Fibroblast of the conjunctiva (primary cell): ENCODE measurements at regions not wholly inside any gene's neighbourhood (a gene's known extent, or its start where the extent isn't known, plus 50 kb on each side); places are given as distances from the start of the nearest gene placed in this dataset.

Source experiments
- DNase-seq: peaks from one replicate; pipeline ENCODE4 v3.0.0-alpha.2; 2010; ENCODE audit warnings: low read depth

GRCh38 chr19:29372921-29373797, 152.6 kb upstream of the VSTM2B start:
- no peak for DNase-seq

- no peak for DNase-seq
Observed at GRCh38 chr19:29375429-29376119, 150.2 kb upstream of the VSTM2B start.

GRCh38 chr19:29376855-29377354, 148.9 kb upstream of the VSTM2B start:
- DNase-seq = no peak

- DNase-seq = no peak
Observed at GRCh38 chr19:29378126-29378525, 147.7 kb upstream of the VSTM2B start.

DNA sequence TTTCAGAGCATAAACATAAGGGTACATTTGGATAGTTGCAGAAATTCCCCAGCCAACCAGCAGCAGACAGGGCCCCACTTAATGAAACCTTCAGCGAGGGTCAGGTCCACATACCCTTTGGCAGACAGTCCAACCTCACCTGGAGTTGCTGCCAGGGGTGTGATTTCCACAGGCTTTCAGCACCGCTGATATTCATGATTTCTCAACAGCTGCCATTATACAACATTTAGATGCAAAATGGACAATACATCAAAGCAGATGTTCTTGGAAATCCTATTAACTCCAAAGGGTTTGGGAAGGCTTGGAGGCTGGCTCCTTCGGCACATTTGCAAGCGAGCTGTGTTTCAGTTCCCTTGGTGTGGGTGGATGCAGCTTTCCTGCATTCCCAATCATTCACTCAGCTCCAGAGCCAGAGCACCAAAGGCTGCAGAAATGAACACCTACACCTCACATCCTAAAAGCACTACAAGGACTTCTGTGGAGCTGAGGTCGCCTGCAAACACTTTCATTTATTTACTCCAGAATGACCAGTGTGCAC, 147.2 kb upstream of the VSTM2B start:
- no peak for DNase-seq

- no peak for DNase-seq
Observed at GRCh38 chr19:29379257-29380021, 146.4 kb upstream of the VSTM2B start.

- no peak for DNase-seq
Observed at GRCh38 chr19:29380581-29380980, 145.2 kb upstream of the VSTM2B start.

GRCh38 chr19:29381353-29382203, 144.2 kb upstream of the VSTM2B start:
- no peak for DNase-seq

DNA sequence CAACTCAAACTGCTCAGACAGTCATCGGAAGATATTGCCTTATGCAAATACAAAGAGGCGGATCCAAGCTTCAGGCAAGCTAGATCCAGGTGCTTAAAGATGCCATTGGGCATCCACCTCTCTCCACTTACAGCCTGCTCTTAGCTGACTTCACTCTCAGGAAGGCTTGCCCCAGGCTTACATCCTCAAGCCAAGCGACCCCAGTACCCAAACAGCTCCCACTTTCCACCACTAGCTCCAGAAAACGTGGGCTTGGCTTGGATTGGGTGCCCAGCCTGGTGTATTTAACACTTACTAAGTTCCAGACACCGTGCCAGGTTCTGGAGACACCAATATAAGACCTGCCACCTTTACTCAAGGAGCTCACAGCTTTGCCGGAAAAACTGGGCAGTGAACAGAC, 142.1 kb upstream of the VSTM2B start:
- DNase-seq = no peak

- DNase-seq = no peak
Observed at GRCh38 chr19:29384656-29385055, 141.1 kb upstream of the VSTM2B start.

DNA sequence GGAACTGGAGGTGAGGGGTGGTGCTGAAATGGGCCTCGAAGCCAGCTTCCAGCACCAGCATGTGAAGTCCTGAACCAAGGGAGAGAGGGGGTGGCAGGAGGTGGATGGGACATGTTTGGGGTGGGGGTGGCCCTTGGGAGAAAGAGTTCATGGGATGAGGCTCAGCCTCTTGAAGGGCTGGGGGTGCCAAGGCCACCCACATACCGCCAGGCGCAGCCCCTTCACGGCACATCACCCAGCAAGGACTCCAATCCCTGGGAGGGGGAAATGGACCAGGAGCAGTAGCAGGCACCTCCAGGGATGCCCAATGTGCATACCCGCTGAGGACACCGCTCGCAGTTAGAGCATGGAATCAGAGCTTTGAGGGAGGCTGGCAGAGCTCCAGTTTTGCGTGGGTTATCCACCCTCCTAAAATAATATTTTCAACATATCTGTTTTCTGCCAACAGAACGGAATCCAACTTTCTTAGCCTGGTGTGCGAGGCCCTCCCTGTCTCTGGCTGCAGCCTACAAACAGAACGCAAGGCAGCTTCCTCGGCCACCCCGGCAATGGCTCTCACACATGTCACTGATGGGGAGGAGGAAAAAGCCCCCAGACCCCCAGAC, 140.5 kb upstream of the VSTM2B start:
- no peak for DNase-seq

- no peak for DNase-seq
Observed at GRCh38 chr19:29386970-29387369, 138.8 kb upstream of the VSTM2B start.

GRCh38 chr19:29387586-29387985, 138.2 kb upstream of the VSTM2B start:
- no peak for DNase-seq

DNA sequence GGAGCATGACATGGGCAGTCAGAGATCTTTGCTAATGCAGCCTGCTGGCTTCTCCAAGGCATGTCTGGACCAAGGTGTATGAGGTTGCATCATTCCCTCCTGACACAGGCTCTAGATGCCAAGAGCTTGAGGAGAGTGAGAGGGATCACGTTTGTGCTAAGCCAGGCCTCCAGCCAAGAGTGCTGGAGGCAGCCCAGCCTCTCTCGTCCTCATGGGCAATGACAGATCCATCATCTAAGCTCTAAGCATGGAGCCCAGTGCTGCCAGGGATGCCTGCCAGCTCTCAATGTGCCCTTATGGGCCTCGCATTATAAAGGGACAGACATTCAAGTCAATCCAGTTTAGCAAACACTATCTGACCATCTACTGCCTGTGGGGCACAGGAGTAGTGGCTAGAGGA, 136.3 kb upstream of the VSTM2B start:
- DNase-seq = no peak

DNA sequence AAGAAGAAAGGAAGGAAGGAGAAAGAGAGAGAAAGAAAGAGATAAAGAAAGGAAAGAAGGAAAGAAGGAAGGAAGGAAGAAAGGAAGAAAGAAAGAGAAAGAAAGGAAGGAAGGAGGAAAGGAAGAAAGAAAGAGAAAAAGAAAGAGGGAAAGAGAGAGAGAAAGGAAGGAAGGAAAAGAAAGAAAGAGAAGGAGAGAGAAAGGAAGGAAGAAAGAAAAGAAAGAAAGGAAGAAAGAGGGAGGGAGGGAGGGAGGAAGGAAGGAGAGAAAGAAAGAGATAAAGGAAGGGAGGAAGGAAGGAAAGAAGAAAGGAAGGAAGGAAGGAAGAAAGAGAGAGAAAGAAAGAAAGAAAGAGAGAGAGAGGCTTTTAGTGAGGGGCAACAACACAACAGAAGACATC, 135.1 kb upstream of the VSTM2B start:
- DNase-seq = no peak

DNA sequence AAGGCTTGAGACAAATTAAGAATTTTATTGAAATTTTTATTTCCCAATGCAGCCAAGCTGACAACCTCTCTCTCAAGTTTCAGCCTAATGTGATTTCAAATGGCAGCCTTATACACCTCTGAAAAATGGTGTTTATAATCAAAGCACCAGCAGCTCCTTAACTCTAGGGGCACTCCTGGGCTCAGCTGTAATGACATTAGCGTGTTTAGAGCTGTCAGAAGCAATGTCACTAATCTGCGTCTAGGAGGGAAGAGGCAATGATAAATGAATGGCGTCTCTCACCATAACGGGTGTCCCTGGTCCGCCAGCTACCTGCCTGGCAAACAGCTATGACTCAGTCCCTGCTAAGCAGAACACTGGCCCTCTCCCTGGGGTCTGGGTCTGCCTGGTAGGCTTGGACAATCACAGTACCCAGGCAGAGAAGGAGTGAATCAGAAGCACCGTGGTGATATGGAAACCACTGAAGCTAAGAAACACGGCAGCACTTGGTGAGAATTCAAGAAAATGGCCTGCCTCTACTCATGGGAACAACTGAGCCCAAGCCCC, 131.8 kb upstream of the VSTM2B start:
- DNase-seq = no peak

DNA sequence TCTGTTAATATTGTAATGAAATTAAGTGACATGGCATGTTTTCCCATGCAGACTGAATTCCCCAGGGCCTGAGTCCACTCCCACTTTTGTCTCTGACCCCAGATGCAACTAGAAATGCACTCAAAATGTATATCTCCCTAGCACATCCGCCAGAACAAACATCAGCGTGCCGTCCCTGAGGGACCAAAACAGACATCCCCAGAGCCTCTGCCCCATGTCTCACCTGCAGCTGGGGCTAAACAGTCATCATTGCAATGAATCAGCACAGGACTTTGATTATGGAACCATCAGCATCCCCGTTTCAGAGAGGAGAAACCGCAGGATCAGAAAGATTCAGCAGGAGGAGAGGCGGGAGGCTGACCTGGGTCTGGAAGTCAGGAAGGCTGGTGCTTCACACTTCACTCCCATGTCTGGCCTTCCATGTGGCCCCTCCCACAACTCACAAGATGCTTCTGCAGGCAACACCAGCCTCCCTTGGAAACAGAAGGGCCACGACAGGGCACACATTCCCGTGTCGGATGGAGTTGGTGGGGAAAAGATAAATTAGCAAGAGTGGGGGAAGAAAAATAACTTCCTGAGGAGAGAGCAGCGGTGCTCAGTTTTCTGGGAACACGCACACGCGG, 130.6 kb upstream of the VSTM2B start:
- no peak for DNase-seq

DNA sequence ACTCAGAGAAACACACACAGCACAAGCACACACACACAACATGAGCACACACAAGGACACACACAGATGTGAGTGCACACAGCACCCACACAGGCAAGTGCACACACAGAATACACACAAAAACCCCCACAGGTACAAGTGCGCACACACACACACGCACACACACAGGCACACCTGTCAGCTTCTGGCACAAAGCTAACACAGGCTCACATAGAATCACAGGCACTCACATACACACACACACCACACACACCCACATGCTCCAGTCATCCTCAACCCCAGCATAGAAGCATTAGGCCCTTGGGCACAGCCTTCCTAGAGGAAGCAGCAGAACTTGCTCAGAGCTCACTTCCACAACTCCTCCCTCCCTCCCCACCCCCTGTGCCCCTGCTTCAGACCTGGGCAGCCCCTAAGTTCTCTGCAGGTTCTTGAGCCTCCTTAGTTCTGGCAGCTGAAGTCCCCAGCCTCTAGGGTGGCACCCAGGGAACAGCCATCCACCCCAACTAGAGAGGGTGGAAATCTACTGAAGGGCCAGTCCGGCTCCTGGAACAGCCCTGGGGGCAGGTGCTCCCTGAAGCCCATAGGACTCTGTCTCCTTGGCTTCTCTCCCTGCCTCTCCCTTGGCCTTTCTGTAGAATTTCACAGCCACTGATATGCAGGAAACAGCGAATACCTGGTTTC, 129.9 kb upstream of the VSTM2B start:
- DNase-seq = no peak

- no peak for DNase-seq
Observed at GRCh38 chr19:29396925-29397324, 128.9 kb upstream of the VSTM2B start.

DNA sequence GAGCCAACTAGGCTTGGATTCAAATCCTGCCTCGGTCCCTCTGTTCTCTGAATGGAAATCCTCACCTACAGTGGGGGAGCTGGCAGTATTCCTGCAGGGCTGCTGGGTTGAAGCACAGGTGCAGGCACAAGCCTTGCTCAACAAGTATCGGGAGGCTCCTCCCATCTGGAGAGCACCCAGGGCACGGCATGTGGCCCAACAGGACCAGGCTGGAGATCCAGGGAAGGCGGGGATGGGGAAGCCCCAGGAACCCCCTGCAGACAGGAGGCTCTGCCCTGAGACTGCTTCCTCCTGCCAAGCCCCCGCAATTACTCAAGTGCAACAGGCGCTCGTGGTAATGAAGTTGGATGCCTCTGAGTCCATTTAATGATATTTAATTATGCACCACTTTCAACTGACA, 128.0 kb upstream of the VSTM2B start:
- no peak for DNase-seq
